Tibial artery (tissue), 4 donors: ENCODE measurements at regions not wholly inside any gene's neighbourhood (a gene's known extent, or its start where the extent isn't known, plus 50 kb on each side); places are given as distances from the start of the nearest gene placed in this dataset.

Source experiments
- DNase-seq, 2 donors: peaks; one replicate each; pipeline ENCODE4 v3.0.0-alpha.2; 2019
- H3K27ac ChIP-seq, 2 donors: fragments of 200-600 bp; sonication (generic) in 1 of 2; 1 replicate in 1 of 2; 2 replicates in 1 of 2; pipeline ENCODE4 v1.5.1; 2018 to 2019; ENCODE audit warnings: mild to moderate bottlenecking in 1 of 2
- H3K27me3 ChIP-seq, 2 donors: fragments of 200-600 bp; sonication (generic) in 1 of 2; one replicate each; pipeline versions ENCODE4 v1.5.1 to v1.6.0; 2016 to 2019
- H3K36me3 ChIP-seq, 3 donors: fragments of 200-600 bp; sonication (generic) in 2 of 3; one replicate each; pipeline ENCODE4 v1.5.1; 2016 to 2019; ENCODE audit warnings: mild to moderate bottlenecking in 2 of 3
- H3K4me1 ChIP-seq, 4 donors: fragments of 200-600 bp; sonication (generic) in 2 of 4; 1 replicate in 3 of 4; 2 replicates in 1 of 4; pipeline ENCODE4 v1.5.1; 2016 to 2019
- H3K4me3 ChIP-seq, 2 donors: fragments of 200-600 bp; sonication (generic) in 1 of 2; 1 replicate in 1 of 2; 2 replicates in 1 of 2; pipeline ENCODE4 v1.5.1; 2018 to 2019; ENCODE audit warnings: mild to moderate bottlenecking in 2 of 2
- H3K9me3 ChIP-seq, 3 donors: fragments of 200-600 bp; sonication (generic) in 1 of 3; one replicate each; pipeline ENCODE4 v1.5.1; 2016 to 2019
- intact Hi-C: fragments of 100-400 bp; cut with DNase I; formaldehyde crosslinking; loops from one replicate; pipeline ENCODE4 v1.15.0; 2023; ENCODE audit warnings: low total_unique reads
- TF ChIP-seq, protein P1 (sequence below), 2 experiments: fragments of 200-600 bp in 1 of 2; fragments of 450-650 bp in 1 of 2; IDR thresholded peaks; one replicate each; pipeline ENCODE4 v1.5.1; 2017 to 2019; ENCODE audit warnings: antibody characterized with exemption in 2 of 2, mild to moderate bottlenecking in 1 of 2, moderate library complexity in 1 of 2

DNA sequence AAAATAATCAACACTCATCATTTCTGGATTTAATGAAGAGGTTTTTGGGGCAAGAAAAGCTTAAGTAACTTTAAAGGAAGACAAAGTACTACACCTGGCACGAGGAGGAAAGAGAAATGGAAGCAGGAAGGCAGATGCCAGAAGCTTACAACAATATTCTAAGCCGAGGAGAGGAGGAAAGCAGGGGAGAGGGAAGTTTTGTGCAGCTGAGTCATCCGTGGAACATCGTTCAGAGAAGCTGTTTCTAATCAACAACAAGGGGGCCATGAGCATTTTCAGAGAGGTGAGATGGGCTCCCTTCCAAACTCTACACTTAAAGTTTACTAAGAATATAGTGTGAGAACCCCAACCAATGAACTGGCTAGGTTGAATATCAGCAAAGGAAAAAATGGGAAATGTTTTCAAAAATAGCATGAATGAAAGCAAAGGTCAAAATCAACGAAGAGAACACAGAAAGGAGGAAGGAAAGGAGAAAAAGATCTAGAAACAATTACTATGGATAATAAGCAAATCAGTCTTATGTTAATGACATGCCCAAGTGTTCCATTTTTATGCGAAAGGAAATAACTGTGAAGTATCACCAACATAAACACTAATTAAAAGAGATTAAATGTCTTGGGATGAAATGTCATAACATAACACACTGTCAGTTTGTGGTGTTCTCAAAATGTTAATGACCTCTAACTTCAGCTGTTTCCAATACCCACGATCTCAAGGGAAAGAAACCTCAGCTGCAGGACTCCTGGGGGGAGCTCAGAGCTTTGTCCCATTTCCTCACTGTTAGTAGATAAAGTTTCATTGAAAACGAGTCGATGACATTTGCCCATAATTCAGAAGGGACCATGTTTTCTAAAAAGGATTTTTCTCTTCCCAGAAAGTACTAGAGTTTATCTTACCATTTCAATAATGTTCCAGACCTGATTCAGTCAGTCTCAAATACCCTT, 203.4 kb upstream of the STXBP5 start:
- Histone ChIP-seq H3K27ac (no peak overlapping the region), H3K36me3 (no peaks in the 10 kb centered on the region), H3K27me3 (no peaks in the 10 kb centered on the region), H3K9me3 (no peaks in the 10 kb centered on the region), H3K4me1 (peaks cover 0 to 15% (median 0%) of the 10 kb centered on the region in 4 donors), H3K4me3 (no peak overlapping the region)
- intact Hi-C loops = no loop called here
- TF ChIP-seq, protein P1, sequence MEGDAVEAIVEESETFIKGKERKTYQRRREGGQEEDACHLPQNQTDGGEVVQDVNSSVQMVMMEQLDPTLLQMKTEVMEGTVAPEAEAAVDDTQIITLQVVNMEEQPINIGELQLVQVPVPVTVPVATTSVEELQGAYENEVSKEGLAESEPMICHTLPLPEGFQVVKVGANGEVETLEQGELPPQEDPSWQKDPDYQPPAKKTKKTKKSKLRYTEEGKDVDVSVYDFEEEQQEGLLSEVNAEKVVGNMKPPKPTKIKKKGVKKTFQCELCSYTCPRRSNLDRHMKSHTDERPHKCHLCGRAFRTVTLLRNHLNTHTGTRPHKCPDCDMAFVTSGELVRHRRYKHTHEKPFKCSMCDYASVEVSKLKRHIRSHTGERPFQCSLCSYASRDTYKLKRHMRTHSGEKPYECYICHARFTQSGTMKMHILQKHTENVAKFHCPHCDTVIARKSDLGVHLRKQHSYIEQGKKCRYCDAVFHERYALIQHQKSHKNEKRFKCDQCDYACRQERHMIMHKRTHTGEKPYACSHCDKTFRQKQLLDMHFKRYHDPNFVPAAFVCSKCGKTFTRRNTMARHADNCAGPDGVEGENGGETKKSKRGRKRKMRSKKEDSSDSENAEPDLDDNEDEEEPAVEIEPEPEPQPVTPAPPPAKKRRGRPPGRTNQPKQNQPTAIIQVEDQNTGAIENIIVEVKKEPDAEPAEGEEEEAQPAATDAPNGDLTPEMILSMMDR (IDR thresholded peaks at IDR 0.05) = no peak
- DNase-seq = no peak

DNA sequence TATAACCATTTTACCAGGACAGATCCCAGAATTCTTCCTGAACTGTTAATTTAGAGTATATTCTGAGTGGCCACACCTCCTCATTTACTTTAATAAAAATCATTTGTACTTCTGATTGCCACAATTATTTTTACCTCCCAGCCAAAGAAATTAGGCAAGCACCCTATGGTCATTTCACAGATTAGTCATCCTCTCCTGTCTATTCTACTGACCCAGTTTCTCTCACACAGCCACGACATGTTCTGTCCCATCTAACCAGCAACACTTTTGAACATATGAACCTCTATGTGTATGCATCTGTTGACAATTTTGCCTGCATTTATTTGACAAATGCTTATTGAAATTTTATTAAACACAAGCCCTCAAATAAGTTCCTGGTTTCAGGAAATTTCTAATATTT, 202.6 kb upstream of the STXBP5 start:
- Histone ChIP-seq H3K36me3 (no peaks in the 10 kb centered on the region), H3K9me3 (no peaks in the 10 kb centered on the region), H3K27me3 (no peaks in the 10 kb centered on the region), H3K4me1 (peaks cover 0 to 15% (median 0%) of the 10 kb centered on the region in 4 donors), H3K4me3 (no peak overlapping the region), H3K27ac (no peak overlapping the region)
- intact Hi-C loops = no loop called here
- DNase-seq = no peak
- TF ChIP-seq, protein P1 (IDR thresholded peaks at IDR 0.05) = no peak

DNA sequence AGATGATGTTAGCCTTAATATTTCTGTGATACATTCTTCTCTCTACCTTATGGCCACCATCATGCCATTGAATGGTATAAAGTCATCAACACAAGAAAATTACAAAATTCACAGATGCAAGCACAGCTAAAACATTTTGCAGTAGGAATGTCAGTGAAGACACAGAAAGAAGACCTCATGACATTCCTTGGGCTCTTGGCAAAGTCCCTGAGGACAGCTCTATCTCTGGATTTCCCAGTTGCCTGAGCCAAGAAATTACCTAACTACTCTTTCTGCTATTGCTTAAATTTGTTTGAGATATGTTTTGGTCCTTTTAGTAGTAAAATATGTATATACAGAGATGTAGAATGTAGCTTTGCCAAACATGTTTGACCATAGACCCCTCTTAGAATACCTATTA, 201.0 kb upstream of the STXBP5 start:
- Histone ChIP-seq H3K9me3 (no peaks in the 10 kb centered on the region), H3K4me3 (no peak overlapping the region), H3K4me1 (peaks cover 0 to 15% (median 0%) of the 10 kb centered on the region in 4 donors), H3K27ac (no peak overlapping the region), H3K27me3 (no peaks in the 10 kb centered on the region), H3K36me3 (no peaks in the 10 kb centered on the region)
- no peak for DNase-seq
- intact Hi-C loops = no loop called here
- TF ChIP-seq, protein P1 (IDR thresholded peaks at IDR 0.05) = no peak

DNA sequence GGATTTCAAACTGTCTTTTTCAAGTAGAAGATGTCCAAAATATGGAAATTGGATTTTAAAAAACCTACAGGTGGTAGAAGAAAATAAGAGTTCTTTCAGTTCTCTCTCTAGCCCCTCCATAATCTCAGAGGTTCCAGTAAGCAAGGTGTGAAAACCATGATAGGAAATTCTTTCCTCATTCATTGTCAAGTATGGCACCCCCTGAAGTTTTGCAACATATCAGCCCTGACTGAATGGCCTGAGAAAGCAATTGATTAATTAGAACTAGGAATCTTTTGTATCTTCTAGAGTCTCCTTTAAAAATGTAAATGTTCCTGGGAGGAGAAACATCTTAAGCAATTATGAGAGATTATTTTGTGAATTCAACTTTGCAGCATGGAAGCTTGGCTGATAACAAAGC, 198.7 kb upstream of the STXBP5 start:
- Histone ChIP-seq H3K27ac (no peak overlapping the region), H3K4me1 (peaks cover 0 to 12% (median 0%) of the 10 kb centered on the region in 4 donors), H3K36me3 (no peaks in the 10 kb centered on the region), H3K27me3 (no peaks in the 10 kb centered on the region), H3K9me3 (no peaks in the 10 kb centered on the region), H3K4me3 (no peak overlapping the region)
- DNase-seq = no peak
- TF ChIP-seq, protein P1 (IDR thresholded peaks at IDR 0.05) = no peak
- intact Hi-C loops = no loop called here

DNA sequence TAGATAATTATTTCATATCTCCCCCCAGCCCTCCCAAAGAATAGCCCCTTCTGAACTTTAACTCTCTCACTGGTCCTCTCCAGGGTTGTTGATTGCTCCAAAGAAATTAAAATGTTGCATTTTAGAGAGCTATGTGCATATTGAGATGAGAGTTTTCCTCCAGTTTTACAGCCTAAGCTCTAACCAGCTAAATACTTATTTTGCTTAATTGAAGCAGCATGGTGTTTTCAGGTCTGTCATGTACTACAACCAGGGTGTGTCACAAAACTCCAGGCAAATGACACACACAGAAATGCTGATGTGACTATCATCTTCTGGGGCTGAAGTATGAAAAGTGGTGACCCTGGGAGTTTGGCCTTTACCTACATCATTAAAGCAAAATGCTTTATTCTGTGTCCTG, 196.8 kb upstream of the STXBP5 start:
- Histone ChIP-seq H3K4me3 (no peak overlapping the region), H3K4me1 (no peaks in the 10 kb centered on the region), H3K27me3 (no peaks in the 10 kb centered on the region), H3K27ac (no peak overlapping the region), H3K36me3 (no peaks in the 10 kb centered on the region), H3K9me3 (no peaks in the 10 kb centered on the region)
- intact Hi-C loops = no loop called here
- TF ChIP-seq, protein P1 (IDR thresholded peaks at IDR 0.05) = no peak
- DNase-seq = no peak
